ENCODE measurements at regions not wholly inside any gene's neighbourhood (a gene's known extent, or its start where the extent isn't known, plus 50 kb on each side); places are given as distances from the start of the nearest gene placed in this dataset.

- TF ChIP-seq CREB1 (IDR thresholded peaks at IDR 0.05; ENCODE audit: low read depth) (no peak), YY1 (IDR thresholded peaks at IDR 0.05; ENCODE audit: low read depth) (no peak), REST (IDR thresholded peaks at IDR 0.05; ENCODE audit: low read depth) (no peak), RAD21 (IDR thresholded peaks at IDR 0.05; ENCODE audit: low read depth) (no peak), TAF1 (IDR thresholded peaks at IDR 0.05; ENCODE audit: low read depth) (no peak)
- TF ChIP-seq, protein P1, sequence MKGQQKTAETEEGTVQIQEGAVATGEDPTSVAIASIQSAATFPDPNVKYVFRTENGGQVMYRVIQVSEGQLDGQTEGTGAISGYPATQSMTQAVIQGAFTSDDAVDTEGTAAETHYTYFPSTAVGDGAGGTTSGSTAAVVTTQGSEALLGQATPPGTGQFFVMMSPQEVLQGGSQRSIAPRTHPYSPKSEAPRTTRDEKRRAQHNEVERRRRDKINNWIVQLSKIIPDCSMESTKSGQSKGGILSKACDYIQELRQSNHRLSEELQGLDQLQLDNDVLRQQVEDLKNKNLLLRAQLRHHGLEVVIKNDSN (IDR thresholded peaks at IDR 0.05) = no peak
Observed at GRCh38 chr15:45759936-45760335, 125.1 kb downstream of the SQOR start.
